Type B pancreatic cell (in vitro differentiated cells): ENCODE measurements at regions not wholly inside any gene's neighbourhood (a gene's known extent, or its start where the extent isn't known, plus 50 kb on each side); places are given as distances from the start of the nearest gene placed in this dataset.

ENCODE experiments used
- DNase-seq: peaks from one replicate; pipeline ENCODE4 v3.0.0; 2021; ENCODE audit warnings: mixed read lengths; ENCODE audit not compliant: unreplicated experiment; ENCODE audit errors: extremely low spot score
- H3K27ac Mint-ChIP-seq: 2 replicates; pipeline ENCODE4 v1.8.0; 2021; ENCODE audit warnings: mild to moderate bottlenecking, mixed read lengths
- H3K27me3 Mint-ChIP-seq: 2 replicates; pipeline ENCODE4 v1.8.0; 2021; ENCODE audit warnings: mixed read lengths
- H3K36me3 Mint-ChIP-seq: 2 replicates; pipeline ENCODE4 v1.8.0; 2021; ENCODE audit warnings: mixed read lengths
- H3K4me1 Mint-ChIP-seq: one replicate; pipeline ENCODE4 v1.8.0; 2021; ENCODE audit warnings: mixed read lengths; ENCODE audit not compliant: unreplicated experiment
- H3K4me3 Mint-ChIP-seq: 2 replicates; pipeline ENCODE4 v1.8.0; 2021; ENCODE audit warnings: mild to moderate bottlenecking, mixed read lengths
- H3K9me3 Mint-ChIP-seq: 2 replicates; pipeline ENCODE4 v1.8.0; 2021; ENCODE audit warnings: mixed read lengths
- TF ChIP-seq, protein P1 (sequence below): fragments of 200-600 bp; sonication (generic); conservative IDR thresholded peaks from 2 replicates; pipeline ENCODE4 v1.5.0; 2021; ENCODE audit warnings: antibody characterized with exemption, mild to moderate bottlenecking

GRCh38 chr1:30488324-30488913, 235.0 kb downstream of the MATN1 start:
- TF ChIP-seq, protein P1, sequence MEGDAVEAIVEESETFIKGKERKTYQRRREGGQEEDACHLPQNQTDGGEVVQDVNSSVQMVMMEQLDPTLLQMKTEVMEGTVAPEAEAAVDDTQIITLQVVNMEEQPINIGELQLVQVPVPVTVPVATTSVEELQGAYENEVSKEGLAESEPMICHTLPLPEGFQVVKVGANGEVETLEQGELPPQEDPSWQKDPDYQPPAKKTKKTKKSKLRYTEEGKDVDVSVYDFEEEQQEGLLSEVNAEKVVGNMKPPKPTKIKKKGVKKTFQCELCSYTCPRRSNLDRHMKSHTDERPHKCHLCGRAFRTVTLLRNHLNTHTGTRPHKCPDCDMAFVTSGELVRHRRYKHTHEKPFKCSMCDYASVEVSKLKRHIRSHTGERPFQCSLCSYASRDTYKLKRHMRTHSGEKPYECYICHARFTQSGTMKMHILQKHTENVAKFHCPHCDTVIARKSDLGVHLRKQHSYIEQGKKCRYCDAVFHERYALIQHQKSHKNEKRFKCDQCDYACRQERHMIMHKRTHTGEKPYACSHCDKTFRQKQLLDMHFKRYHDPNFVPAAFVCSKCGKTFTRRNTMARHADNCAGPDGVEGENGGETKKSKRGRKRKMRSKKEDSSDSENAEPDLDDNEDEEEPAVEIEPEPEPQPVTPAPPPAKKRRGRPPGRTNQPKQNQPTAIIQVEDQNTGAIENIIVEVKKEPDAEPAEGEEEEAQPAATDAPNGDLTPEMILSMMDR = no peak
- no peak for DNase-seq
- no peaks in the 10 kb centered on the region for H3K4me1 Mint-ChIP-seq
- peaks cover 2% of the 10 kb centered on the region for H3K27me3 Mint-ChIP-seq
- H3K9me3 Mint-ChIP-seq = no peaks in the 10 kb centered on the region
- H3K27ac Mint-ChIP-seq = no peak overlapping the region
- no peak overlapping the region for H3K4me3 Mint-ChIP-seq
- no peaks in the 10 kb centered on the region for H3K36me3 Mint-ChIP-seq

DNA sequence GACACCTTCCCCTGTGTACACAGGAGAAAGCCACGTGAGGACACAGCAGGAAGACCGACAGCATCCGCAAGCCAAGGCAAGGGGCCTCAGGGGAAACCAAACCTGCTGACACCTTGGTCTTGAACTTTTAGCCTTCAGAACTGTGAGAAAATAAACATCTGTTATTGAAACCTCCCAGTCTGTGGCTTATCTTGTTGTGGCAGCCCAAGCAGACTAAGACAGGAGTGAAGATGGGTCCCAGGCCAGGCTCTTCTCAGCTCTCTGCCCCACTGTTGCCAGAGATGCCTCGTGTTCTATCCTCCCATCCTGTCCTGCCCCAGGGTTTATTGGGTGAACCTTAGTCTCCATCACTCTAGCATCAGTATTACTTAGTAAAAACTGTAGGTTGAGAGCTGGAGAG, 236.3 kb downstream of the MATN1 start:
- Mint-ChIP-seq H3K4me3 (no peak overlapping the region), H3K36me3 (no peaks in the 10 kb centered on the region)

GRCh38 chr1:30485072-30485471, 238.3 kb downstream of the MATN1 start:
- TF ChIP-seq, protein P1 = no peak
- peaks cover 6% of the 10 kb centered on the region for H3K9me3 Mint-ChIP-seq
- no peak overlapping the region for H3K4me3 Mint-ChIP-seq
- H3K36me3 Mint-ChIP-seq = no peaks in the 10 kb centered on the region
- no peak for DNase-seq
- H3K27me3 Mint-ChIP-seq = peaks cover 2% of the 10 kb centered on the region
- H3K27ac Mint-ChIP-seq = no peak overlapping the region
- no peaks in the 10 kb centered on the region for H3K4me1 Mint-ChIP-seq

More for the DNA sequence above, 236.3 kb downstream of the MATN1 start:
- DNase-seq = no peak
- Mint-ChIP-seq H3K4me1 (no peaks in the 10 kb centered on the region), H3K27me3 (peaks cover 2% of the 10 kb centered on the region), H3K27ac (no peak overlapping the region), H3K9me3 (peaks cover 1% of the 10 kb centered on the region)
- TF ChIP-seq, protein P1 = no peak

GRCh38 chr1:30484668-30485067, 238.7 kb downstream of the MATN1 start:
- no peaks in the 10 kb centered on the region for H3K36me3 Mint-ChIP-seq
- no peaks in the 10 kb centered on the region for H3K4me1 Mint-ChIP-seq
- H3K4me3 Mint-ChIP-seq = no peak overlapping the region
- H3K27me3 Mint-ChIP-seq = peaks cover 2% of the 10 kb centered on the region
- TF ChIP-seq, protein P1 = no peak
- no peak for DNase-seq
- H3K9me3 Mint-ChIP-seq = peaks cover 6% of the 10 kb centered on the region
- H3K27ac Mint-ChIP-seq = no peak overlapping the region

DNA sequence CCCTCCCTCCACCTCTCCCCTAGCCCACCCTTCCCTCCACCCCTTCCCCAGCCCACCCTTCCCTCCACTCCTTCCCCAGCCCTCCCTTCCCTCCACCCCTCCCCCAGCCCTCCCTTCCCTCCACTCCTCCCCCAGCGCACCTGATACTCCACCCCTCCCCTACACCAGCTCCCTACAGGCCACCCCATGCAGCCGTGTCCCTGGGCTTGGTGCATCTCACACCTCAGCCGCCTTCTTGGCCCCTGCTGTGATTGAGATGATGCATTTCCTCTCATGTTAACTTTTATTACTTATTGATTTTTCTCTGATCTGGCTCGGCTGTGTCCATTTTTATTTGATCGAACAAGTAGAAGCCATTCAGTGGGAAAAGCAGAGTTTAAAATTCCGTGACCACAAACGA, 243.8 kb downstream of the MATN1 start:
- Mint-ChIP-seq H3K4me3 (no peak overlapping the region), H3K27me3 (peaks cover 18% of the 10 kb centered on the region), H3K9me3 (peaks cover 6% of the 10 kb centered on the region), H3K4me1 (no peaks in the 10 kb centered on the region), H3K36me3 (no peaks in the 10 kb centered on the region), H3K27ac (no peak overlapping the region)
- TF ChIP-seq, protein P1 = no peak
- no peak for DNase-seq
